GM10248 (cell line): ENCODE measurements at regions not wholly inside any gene's neighbourhood (a gene's known extent, or its start where the extent isn't known, plus 50 kb on each side); places are given as distances from the start of the nearest gene placed in this dataset.

Experiments
- CTCF ChIA-PET: fragments of 300-600 bp; sonication (Branson Sonifier 250); formaldehyde crosslinking; extraction: SDS; loops from one replicate; lab custom pipeline; 2021; ENCODE audit warnings: antibody characterized with exemption; lab: Yijun Ruan, JAX
- POLR2A ChIA-PET: fragments of 350-650 bp; sonication (Branson Sonifier 250); formaldehyde crosslinking; extraction: SDS; loops from one replicate; lab custom pipeline; 2020; ENCODE audit warnings: antibody characterized with exemption; lab: Yijun Ruan, JAX
- DNase-seq: peaks from one replicate; pipeline ENCODE4 v3.0.0; 2012; ENCODE audit errors: extremely low spot score
- TF ChIP-seq, protein P1 (sequence below): IDR thresholded peaks from 2 replicates; pipeline ENCODE4 v1.5.1; 2012; ENCODE audit warnings: mild to moderate bottlenecking, low read depth; ENCODE audit errors: extremely low read depth, missing control alignments, control extremely low read depth

DNA sequence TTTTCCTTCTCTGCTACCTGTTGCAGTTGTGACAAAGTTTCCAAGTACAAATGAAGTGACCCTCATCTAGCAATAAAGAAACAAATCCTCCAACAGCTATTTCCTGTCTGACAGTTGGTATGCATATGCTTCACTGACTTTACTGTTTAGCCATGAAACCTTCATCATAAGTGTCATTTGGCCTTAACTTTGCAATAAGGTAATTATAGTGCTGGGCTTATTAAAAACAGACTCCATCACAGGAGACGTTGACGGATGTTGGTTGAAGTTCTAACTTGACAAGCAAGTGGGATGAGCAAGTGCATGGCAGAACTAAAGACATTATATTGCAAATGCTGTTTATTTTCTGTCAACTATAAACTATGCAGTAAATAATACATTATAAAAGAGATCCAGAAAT lies 425.2 kb downstream of the RPS29 start:
- TF ChIP-seq, protein P1, sequence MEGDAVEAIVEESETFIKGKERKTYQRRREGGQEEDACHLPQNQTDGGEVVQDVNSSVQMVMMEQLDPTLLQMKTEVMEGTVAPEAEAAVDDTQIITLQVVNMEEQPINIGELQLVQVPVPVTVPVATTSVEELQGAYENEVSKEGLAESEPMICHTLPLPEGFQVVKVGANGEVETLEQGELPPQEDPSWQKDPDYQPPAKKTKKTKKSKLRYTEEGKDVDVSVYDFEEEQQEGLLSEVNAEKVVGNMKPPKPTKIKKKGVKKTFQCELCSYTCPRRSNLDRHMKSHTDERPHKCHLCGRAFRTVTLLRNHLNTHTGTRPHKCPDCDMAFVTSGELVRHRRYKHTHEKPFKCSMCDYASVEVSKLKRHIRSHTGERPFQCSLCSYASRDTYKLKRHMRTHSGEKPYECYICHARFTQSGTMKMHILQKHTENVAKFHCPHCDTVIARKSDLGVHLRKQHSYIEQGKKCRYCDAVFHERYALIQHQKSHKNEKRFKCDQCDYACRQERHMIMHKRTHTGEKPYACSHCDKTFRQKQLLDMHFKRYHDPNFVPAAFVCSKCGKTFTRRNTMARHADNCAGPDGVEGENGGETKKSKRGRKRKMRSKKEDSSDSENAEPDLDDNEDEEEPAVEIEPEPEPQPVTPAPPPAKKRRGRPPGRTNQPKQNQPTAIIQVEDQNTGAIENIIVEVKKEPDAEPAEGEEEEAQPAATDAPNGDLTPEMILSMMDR = no peak
- POLR2A ChIA-PET = no interaction called here
- no peak for DNase-seq
- CTCF ChIA-PET = interaction anchor here (2.1 kb wide), 1 partner anchor 12 kb away, joined by 7 read pairs; no protein-coding TSS in a partner anchor

DNA sequence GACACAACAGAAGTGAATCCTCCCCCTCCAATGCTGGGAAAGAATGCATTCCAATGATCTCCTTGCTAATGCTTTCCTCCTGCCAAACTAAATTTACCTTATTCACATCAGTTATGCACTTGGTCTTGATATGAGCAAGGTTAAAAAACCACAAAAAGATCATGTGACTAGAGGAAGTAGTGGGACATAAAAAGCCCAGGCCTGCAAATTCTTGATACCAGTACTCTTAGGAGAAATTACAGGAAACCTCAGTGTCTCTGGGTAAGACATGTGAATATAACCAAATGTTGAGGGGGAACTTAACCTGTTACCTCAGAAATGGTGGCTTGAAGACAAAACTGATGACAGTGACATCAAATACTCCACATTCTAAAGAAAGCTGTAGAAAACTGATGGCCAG lies 427.1 kb downstream of the RPS29 start:
- CTCF ChIA-PET = no interaction called here

DNA sequence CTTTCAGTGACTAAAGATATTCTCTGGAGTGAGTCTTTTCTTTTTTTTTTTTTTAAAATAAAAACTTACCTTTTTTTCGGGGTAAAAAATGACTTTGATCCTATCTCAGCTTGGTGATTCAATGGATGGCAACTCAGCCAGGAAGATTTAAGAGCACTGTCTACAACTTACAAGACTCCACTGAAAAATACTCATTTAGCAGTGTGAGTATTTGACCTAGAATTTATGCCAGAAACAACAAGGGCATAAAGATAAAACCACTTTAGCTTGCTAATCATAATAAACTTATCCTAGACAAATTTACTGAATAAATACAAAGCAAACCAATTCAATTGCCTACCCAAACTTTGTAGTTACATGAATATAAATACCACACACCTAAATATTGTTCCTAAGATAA lies 446.6 kb downstream of the RPS29 start:
- CTCF ChIA-PET = no interaction called here

More for the DNA sequence above, 427.1 kb downstream of the RPS29 start:
- POLR2A ChIA-PET = no interaction called here
- no peak for DNase-seq
- TF ChIP-seq, protein P1 = no peak

DNA sequence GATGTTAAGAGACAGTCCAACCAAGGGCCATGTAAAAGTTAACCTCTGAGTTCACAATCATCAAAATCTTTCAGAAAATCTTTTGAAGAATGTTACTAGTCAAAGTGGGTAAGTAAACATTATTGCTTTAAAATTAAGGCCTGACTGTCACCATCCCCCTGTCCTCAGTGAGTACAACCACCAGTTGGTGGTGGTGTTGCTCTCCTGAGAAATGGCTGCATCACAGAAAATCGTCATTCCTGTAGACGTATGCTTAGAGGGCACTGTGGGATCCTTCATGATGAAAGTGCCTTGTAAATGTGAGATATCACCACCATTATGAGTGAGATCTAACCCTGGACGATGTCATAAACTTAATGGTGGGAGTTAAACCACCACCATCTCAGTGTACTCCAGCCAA lies 451.2 kb downstream of the RPS29 start:
- no peak for DNase-seq
- ChIA-PET CTCF (no interaction called here), POLR2A (no interaction called here)
- TF ChIP-seq, protein P1 = no peak

More for the DNA sequence above, 446.6 kb downstream of the RPS29 start:
- no peak for DNase-seq
- POLR2A ChIA-PET = no interaction called here
- TF ChIP-seq, protein P1 = no peak

DNA sequence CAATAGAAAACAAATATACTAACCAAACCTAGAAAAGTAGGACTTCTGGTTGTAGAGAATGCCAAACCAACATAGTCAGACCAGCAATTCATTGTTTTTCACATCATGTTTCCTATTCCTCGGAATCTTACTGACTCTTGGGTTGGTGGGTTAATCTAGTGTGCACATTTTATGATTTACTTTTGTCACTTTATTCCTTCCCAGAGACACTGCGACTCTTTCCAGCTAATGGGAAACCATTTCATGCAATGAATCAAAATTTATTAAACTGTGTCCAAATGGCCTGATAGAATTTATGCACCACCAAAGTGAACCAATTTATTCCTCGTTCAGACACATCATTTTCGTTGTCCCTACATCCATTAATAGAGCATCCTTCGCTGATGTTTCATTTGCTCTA lies 464.9 kb downstream of the RPS29 start:
- ChIA-PET CTCF (no interaction called here), POLR2A (no interaction called here)
- no peak for DNase-seq
- TF ChIP-seq, protein P1 = no peak

DNA sequence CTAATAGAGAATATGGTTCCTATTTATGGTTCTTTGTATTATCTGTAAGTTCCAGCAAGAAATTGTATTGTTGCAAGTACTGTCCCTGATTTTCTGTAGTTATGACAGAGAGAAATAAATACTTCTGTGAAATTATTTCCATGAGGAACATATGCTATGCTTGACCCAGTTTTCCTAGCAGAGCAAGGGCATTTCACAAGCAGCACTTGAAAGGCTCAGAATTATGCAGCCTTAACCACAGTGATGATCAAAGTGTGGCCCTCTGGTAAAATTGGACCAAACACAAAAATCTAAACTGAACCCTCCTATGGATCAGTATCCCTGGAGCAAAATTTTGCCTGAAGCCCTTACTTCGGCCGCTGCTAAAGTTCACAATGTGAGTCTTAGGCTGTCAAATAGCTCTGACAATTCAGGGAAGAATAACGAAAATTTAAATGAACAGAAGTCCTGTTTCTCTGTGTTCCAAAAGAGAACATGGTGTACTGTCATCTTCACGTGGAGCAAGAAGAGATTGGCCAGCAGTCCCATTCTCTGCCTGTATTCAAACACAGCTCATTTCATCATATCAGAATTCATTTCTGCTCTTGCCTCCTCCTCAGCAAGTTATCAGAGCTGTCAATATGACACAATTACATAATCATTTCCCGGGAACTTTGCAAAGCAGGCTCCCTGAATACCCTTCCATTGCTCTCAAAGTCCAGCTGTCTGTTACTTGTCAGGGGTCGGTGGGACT lies 471.9 kb downstream of the RPS29 start:
- CTCF ChIA-PET = interaction anchor here (0.8 to 1.2 kb wide), 2 partner anchors 10 to 97 kb away, joined by 3 to 5 read pairs; no protein-coding TSS in a partner anchor
- POLR2A ChIA-PET = no interaction called here
- no peak for DNase-seq

More for the DNA sequence above, 471.9 kb downstream of the RPS29 start:
- TF ChIP-seq, protein P1 = no peak
